ENCODE measurements at regions not wholly inside any gene's neighbourhood (a gene's known extent, or its start where the extent isn't known, plus 50 kb on each side); places are given as distances from the start of the nearest gene placed in this dataset.

- TF ChIP-seq ZBTB7B (CRISPR knock-in tag; IDR thresholded peaks at IDR 0.05) (no peak), ELF1 (CRISPR knock-in tag; IDR thresholded peaks at IDR 0.05) (no peak), MYNN (CRISPR knock-in tag; IDR thresholded peaks at IDR 0.05; ENCODE audit: low read depth) (no peak), POLR2A (IDR thresholded peaks at IDR 0.05; ENCODE audit: insufficient read depth in 1 of 2, low read depth in 2 of 2, low read length in 2 of 2) (no peak), FOXM1 (CRISPR knock-in tag; IDR thresholded peaks at IDR 0.05) (no peak), SALL1 (CRISPR knock-in tag; IDR thresholded peaks at IDR 0.05) (no peak), ZNF253 (CRISPR knock-in tag; IDR thresholded peaks at IDR 0.05; ENCODE audit: borderline replicate concordance) (no peak), JDP2 (CRISPR knock-in tag; IDR thresholded peaks at IDR 0.05; ENCODE audit: borderline replicate concordance) (no peak), MAZ (IDR thresholded peaks at IDR 0.05; ENCODE audit: borderline replicate concordance, low read depth, low read length) (no peak), MAZ (CRISPR knock-in tag; IDR thresholded peaks at IDR 0.05; ENCODE audit: low read depth) (no peak), MXI1 (IDR thresholded peaks at IDR 0.05; ENCODE audit: borderline replicate concordance, low read depth, low read length) (no peak), ZBTB7A (CRISPR knock-in tag; IDR thresholded peaks at IDR 0.05) (no peak)
- TF ChIP-seq, protein P1, sequence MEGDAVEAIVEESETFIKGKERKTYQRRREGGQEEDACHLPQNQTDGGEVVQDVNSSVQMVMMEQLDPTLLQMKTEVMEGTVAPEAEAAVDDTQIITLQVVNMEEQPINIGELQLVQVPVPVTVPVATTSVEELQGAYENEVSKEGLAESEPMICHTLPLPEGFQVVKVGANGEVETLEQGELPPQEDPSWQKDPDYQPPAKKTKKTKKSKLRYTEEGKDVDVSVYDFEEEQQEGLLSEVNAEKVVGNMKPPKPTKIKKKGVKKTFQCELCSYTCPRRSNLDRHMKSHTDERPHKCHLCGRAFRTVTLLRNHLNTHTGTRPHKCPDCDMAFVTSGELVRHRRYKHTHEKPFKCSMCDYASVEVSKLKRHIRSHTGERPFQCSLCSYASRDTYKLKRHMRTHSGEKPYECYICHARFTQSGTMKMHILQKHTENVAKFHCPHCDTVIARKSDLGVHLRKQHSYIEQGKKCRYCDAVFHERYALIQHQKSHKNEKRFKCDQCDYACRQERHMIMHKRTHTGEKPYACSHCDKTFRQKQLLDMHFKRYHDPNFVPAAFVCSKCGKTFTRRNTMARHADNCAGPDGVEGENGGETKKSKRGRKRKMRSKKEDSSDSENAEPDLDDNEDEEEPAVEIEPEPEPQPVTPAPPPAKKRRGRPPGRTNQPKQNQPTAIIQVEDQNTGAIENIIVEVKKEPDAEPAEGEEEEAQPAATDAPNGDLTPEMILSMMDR (CRISPR knock-in tag; IDR thresholded peaks at IDR 0.05) = no peak
Observed at GRCh38 chr18:71077451-71077850, 788.6 kb downstream of the SOCS6 start.

All from HepG2 (cell line).